HG03097 (cell line): ENCODE measurements at regions not wholly inside any gene's neighbourhood (a gene's known extent, or its start where the extent isn't known, plus 50 kb on each side); places are given as distances from the start of the nearest gene placed in this dataset.

Experiments used
- ATAC-seq: cut with Tn5 transposase; IDR thresholded peaks from one replicate; pipeline ENCODE4 v1.9.1; 2021; ENCODE audit not compliant: unreplicated experiment, low FRiP score

DNA sequence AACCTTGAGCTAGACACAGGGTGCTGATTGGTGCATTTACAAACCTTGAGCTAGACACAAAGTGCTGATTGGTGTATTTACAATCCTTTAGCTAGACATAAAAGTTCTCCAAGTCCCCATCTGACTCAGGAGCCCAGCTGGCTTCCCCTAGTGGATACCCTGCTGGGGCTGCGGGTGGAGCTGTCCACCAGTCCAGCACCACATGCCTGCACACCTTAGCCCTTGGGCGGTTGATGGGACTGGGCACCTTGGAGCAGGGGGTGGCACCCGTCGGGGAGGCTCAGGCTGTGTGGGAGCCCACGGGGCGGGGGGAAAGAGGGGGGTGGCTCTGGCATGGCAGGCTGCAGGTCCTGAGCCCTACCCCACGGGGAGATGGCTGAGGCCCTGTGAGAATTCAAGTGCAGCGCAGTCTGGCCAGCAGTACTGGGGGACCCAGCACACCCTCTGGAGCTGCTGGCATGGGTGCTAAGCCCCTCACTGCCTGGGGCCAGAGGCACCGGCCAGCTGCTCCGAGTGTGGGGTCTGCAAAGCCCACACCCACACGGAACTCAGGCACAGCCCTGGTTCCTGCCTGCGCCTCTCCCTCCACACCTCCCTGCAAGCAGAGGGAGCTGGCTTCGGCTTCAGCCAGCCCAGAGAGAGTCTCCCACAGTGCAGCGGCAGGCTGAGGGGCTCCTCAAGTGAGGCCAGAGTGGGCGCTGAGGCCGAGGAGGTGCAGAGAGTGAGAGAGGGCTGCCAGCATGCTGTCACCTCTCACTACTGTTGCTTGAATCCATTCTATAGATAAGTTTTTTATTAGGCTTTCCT is 369.8 kb upstream of the SMIM30 start:
- no peak for ATAC-seq

DNA sequence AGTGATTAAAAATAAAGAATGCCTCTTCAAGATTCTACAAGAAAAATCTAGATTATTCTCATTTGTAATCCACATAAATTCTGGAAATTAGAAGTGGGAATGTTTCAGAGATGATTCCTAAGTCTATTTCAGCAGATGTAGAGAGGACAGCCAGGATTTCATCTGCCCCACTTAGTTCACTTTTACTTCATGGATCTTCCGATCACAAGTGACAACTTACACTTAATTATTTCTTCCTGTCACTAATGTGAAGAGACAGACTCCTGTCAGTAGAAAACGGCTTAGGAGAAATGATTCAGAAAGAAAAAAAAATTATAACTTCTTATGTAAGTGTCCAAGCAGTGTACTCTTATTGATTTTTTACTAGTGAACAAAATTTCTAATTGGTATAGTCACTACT is 368.2 kb upstream of the SMIM30 start:
- ATAC-seq = no peak

GRCh38 chr7:113483657-113484056 is 365.3 kb upstream of the SMIM30 start:
- ATAC-seq = no peak

GRCh38 chr7:113480537-113480936 is 362.2 kb upstream of the SMIM30 start:
- ATAC-seq = no peak

GRCh38 chr7:113464096-113464855 is 345.9 kb upstream of the SMIM30 start:
- ATAC-seq = no peak

DNA sequence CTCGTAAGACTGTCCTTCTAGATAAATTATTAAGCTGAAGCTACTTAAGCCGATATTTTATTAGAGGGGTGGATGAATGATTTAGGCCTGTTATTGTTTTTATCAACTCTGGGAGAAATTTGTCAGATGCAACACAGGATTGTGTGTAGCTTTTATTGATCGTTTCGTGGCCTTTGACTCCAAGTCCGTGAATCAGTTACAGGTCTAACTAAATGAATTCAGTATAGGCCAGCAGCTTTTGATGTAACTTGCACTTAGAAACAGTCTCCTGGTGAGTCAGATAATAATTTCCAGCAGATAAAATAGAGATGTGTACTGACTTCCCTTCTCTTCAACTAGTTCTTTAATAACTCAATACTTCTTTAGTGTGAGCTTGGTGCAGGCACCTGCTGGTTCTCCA is 341.7 kb upstream of the SMIM30 start:
- ATAC-seq = no peak

- no peak for ATAC-seq
Observed at GRCh38 chr7:113456533-113456932, 338.2 kb upstream of the SMIM30 start.

GRCh38 chr7:113454597-113455169 is 336.3 kb upstream of the SMIM30 start:
- ATAC-seq = no peak

DNA sequence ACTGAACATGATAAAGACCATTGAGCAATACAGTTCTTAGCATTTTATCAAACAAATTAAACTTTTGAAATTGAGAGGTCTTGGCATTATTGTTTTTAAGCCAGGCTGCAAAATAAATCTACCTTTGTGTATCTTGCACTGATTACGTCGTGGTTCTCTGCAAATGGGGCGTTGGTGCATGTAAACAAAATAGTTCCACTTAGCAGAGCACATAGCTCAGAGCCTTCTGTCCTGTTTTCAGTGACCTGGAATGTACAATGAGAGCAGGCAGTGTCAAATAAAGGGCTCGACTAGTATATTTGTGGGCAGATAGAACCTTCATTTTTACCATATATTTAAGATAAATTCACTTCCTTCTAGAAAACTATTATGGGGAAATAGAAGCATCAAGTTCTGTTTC is 333.9 kb upstream of the SMIM30 start:
- ATAC-seq = no peak

GRCh38 chr7:113446791-113447190 is 328.4 kb upstream of the SMIM30 start:
- no peak for ATAC-seq

DNA sequence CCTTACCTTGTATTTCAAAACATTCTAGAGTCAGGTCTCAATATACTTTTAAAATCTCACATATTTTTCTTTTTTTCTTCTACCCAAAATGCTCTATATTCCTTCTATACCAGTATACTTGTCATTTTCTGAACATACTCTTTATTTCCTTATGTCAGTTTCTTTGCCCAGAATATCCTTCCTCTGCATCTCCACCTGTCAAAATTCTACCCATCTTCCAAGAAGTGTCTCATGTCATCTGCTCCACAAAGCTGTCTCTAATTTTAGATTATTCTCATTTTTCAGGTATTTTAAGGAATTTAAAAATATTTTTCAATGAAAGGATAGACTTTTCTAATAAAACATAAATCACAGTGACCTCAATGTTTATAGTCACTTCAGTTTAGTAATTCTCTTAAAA is 328.0 kb upstream of the SMIM30 start:
- no peak for ATAC-seq

- ATAC-seq = no peak
Observed at GRCh38 chr7:113444261-113444660, 325.9 kb upstream of the SMIM30 start.

- ATAC-seq = no peak
Observed at GRCh38 chr7:113440173-113440572, 321.8 kb upstream of the SMIM30 start.

GRCh38 chr7:113431406-113431805 is 313.1 kb upstream of the SMIM30 start:
- no peak for ATAC-seq

GRCh38 chr7:113424185-113424817 is 305.9 kb upstream of the SMIM30 start:
- no peak for ATAC-seq

- ATAC-seq = peak; percentile 99
Observed at GRCh38 chr7:113421696-113422330, 303.5 kb upstream of the SMIM30 start.

GRCh38 chr7:113414401-113415035 is 296.2 kb upstream of the SMIM30 start:
- no peak for ATAC-seq

GRCh38 chr7:113412410-113412809 is 294.1 kb upstream of the SMIM30 start:
- no peak for ATAC-seq

GRCh38 chr7:113410796-113411195 is 292.4 kb upstream of the SMIM30 start:
- ATAC-seq = no peak

GRCh38 chr7:113408999-113409398 is 290.6 kb upstream of the SMIM30 start:
- ATAC-seq = no peak
